OCI-LY3 (cell line): ENCODE measurements at regions not wholly inside any gene's neighbourhood (a gene's known extent, or its start where the extent isn't known, plus 50 kb on each side); places are given as distances from the start of the nearest gene placed in this dataset.

Experiments
- H2AFZ ChIP-seq: fragments of 200-600, 300-600 bp; shearing (Covaris generic); 2 replicates; pipeline ENCODE4 v1.6.0; 2014; ENCODE audit warnings: antibody characterized with exemption, low read depth, low read length
- H3K27ac ChIP-seq: fragments of 200-600, 300-600 bp; sonication (generic); 2 replicates; pipeline ENCODE4 v1.5.1; 2014; ENCODE audit warnings: mild to moderate bottlenecking, low read length, moderate library complexity, mixed read lengths
- H3K27me3 ChIP-seq: fragments of 200-600, 300-600 bp; sonication (generic); 2 replicates; pipeline ENCODE4 v1.6.1; 2014; ENCODE audit warnings: low read depth, low read length, mixed read lengths
- H3K36me3 ChIP-seq: fragments of 200-600, 300-600 bp; sonication (generic); replicated peaks from 2 replicates; pipeline ENCODE3; 2014; ENCODE audit warnings: low read depth, low read length, mixed read lengths
- H3K4me1 ChIP-seq: fragments of 300-600, 200-600 bp; sonication (generic); 2 replicates; pipeline ENCODE4 v1.6.1; 2014; ENCODE audit warnings: low read length, mixed read lengths
- H3K4me2 ChIP-seq: fragments of 200-600, 300-600 bp; sonication (generic); 2 replicates; pipeline ENCODE4 v1.6.1; 2014; ENCODE audit warnings: low read length, mixed read lengths
- H3K4me3 ChIP-seq: fragments of 300-600, 200-600 bp; sonication (generic); 2 replicates; pipeline ENCODE4 v1.5.1; 2014; ENCODE audit warnings: antibody characterized with exemption, mild to moderate bottlenecking, low read length, moderate library complexity
- H3K79me2 ChIP-seq: fragments of 300-600, 200-600 bp; shearing (Covaris generic); 2 replicates; pipeline ENCODE4 v1.6.1; 2014; ENCODE audit warnings: mild to moderate bottlenecking, low read length, mixed read lengths
- H3K9ac ChIP-seq: fragments of 300-600, 200-600 bp; shearing (Covaris generic); 2 replicates; pipeline ENCODE4 v1.6.0; 2014; ENCODE audit warnings: mild to moderate bottlenecking, low read length, moderate library complexity
- H3K9me3 ChIP-seq: fragments of 200-600, 300-600 bp; shearing (Covaris generic); 2 replicates; pipeline ENCODE4 v1.6.1; 2014; ENCODE audit warnings: low read length, mixed read lengths; ENCODE audit not compliant: insufficient read depth
- H4K20me1 ChIP-seq: fragments of 200-600, 300-600 bp; sonication (generic); 2 replicates; pipeline ENCODE4 v1.6.1; 2016; ENCODE audit warnings: low read length, mixed read lengths; ENCODE audit not compliant: insufficient read depth
- EZH2phosphoT487 ChIP-seq: fragments of 200-600 bp; shearing (Covaris generic); IDR thresholded peaks from 2 replicates; pipeline ENCODE4 v1.6.1; 2018; ENCODE audit warnings: antibody characterized with exemption, mixed run types, low read depth
- TF ChIP-seq, protein P1 (sequence below): fragments of 200-600, 300-600 bp; sonication (generic); IDR thresholded peaks from 2 replicates; pipeline ENCODE4 v1.5.1; 2014; ENCODE audit warnings: antibody characterized with exemption, low read length, low read depth

DNA sequence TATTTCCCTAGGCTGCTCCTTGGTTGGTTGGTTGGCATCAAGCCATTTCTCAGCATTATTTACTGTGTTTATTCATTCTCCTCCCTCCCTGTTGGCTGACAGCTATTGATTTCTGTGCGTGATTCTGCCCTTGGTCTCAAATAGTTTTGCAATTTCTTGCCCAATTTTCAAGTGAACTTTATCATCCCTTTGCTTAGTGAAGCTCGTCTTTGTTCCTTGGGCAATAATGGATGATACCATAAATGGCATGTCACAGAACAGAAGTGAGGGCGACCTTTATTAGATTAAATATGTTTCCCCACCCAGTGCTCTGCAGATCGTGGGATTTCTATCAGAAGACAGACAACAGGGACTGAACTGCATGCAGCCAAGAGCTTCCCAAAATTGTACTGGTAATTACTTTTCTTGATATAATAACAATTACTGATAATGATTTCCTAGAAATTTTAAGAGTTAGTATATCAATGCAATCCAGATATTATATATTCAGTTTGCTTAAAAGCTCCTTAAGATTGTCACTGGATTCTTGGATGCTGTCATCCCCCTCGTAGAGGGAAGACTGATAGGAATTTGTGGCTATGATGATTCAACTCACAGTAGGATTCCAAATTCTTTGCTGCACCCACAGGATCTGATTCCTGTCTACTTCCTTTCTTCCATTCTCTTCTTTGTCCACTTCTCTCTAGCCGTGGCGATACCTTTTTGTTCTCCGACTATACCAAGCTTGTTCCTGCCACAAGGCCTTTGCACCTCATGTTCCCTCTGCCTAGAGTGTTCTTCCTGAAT is 122.1 kb upstream of the KAZN start:
- no peaks in the 10 kb centered on the region for H3K79me2 ChIP-seq
- TF ChIP-seq, protein P1, sequence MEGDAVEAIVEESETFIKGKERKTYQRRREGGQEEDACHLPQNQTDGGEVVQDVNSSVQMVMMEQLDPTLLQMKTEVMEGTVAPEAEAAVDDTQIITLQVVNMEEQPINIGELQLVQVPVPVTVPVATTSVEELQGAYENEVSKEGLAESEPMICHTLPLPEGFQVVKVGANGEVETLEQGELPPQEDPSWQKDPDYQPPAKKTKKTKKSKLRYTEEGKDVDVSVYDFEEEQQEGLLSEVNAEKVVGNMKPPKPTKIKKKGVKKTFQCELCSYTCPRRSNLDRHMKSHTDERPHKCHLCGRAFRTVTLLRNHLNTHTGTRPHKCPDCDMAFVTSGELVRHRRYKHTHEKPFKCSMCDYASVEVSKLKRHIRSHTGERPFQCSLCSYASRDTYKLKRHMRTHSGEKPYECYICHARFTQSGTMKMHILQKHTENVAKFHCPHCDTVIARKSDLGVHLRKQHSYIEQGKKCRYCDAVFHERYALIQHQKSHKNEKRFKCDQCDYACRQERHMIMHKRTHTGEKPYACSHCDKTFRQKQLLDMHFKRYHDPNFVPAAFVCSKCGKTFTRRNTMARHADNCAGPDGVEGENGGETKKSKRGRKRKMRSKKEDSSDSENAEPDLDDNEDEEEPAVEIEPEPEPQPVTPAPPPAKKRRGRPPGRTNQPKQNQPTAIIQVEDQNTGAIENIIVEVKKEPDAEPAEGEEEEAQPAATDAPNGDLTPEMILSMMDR: no peak
- no peak for TF ChIP-seq EZH2phosphoT487
- no peak overlapping the region for H3K4me2 ChIP-seq
- H2AFZ ChIP-seq: no peak overlapping the region
- no peaks in the 10 kb centered on the region for H3K27me3 ChIP-seq
- no peak overlapping the region for H3K4me3 ChIP-seq
- H3K9me3 ChIP-seq: no peaks in the 10 kb centered on the region
- H3K36me3 ChIP-seq: no peaks in the 10 kb centered on the region
- no peak overlapping the region for H3K9ac ChIP-seq
- H3K27ac ChIP-seq: no peak overlapping the region
- no peaks in the 10 kb centered on the region for H4K20me1 ChIP-seq
- no peaks in the 10 kb centered on the region for H3K4me1 ChIP-seq

DNA sequence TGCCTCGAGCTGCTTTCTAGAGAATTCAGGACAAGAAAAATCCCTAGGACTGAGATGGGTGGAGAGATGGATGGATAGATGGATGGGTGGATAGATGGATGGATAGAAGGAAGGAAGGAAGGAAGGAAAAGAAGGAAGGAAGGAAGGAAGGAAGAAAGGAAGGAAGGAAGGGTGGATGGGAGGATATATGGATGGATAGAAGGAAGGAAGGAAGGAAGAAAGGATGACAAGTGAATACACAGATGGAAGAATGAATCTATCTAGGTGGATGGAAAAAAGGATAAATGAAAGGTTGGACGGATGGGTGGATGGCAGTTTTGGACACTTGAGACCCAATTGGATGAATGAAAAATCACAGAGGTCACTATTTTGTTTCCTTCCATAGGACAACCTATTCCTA is 120.4 kb upstream of the KAZN start:
- Histone ChIP-seq H3K79me2 (no peaks in the 10 kb centered on the region), H3K27me3 (no peaks in the 10 kb centered on the region), H3K4me3 (no peak overlapping the region), H3K4me2 (no peak overlapping the region), H2AFZ (no peak overlapping the region), H3K9ac (no peak overlapping the region), H3K36me3 (no peaks in the 10 kb centered on the region), H3K27ac (no peak overlapping the region), H3K9me3 (no peaks in the 10 kb centered on the region), H4K20me1 (no peaks in the 10 kb centered on the region), H3K4me1 (no peaks in the 10 kb centered on the region)
- TF ChIP-seq EZH2phosphoT487: no peak
- TF ChIP-seq, protein P1: no peak

DNA sequence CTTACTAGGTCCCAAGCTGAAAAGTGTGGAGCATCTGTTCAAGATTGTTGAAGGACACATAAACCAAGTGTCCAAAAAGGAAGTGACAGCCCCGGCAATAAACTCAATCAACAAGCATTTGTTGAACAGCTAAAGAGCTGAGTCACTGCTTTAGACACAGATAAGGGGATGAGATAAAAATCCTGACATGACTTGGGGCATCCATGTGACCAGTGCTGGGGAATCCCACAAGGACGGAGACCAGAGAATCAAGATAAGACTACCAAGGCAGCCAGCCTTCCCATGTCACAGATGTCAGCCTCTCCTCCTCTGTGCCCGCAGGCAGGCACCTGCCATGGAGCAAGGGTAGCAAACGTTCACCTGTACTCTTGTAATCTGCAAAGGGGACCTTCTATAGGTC is 118.6 kb upstream of the KAZN start:
- TF ChIP-seq, protein P1: no peak
- no peak for TF ChIP-seq EZH2phosphoT487
- Histone ChIP-seq H3K36me3 (no peaks in the 10 kb centered on the region), H3K4me1 (no peaks in the 10 kb centered on the region), H4K20me1 (no peaks in the 10 kb centered on the region), H2AFZ (no peak overlapping the region), H3K9me3 (no peaks in the 10 kb centered on the region), H3K4me3 (no peak overlapping the region), H3K4me2 (no peak overlapping the region), H3K27ac (no peak overlapping the region), H3K79me2 (no peaks in the 10 kb centered on the region), H3K27me3 (no peaks in the 10 kb centered on the region), H3K9ac (no peak overlapping the region)

DNA sequence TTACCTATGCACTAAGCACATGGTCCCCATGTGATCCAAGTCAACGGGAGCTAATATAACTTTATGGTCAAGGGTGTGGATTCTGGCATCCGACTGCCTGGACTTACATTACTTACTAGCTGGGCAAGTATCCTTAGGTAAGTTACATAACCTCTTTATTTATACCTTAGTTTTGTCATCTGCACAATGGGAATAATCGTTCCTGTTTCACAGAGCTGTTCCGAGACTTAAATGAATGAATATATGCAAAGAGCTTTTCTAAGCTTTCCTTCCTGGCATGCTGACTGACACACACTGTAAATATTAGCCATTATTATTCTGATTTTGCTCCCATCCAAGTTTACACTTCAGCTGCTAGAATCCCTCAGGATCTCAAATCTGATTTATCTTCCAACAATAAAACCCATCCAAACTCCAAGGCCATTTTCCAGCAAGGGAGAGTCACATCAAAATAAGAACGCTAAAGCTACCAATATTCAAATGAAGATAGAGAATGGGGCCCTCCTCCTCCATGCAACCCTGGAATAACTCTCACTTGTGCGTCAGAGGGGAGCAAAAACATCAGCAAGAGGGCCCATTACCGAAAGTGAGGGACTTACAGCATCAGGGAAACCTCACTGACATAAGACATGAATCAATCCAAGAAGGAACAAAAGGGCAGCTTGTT is 115.6 kb upstream of the KAZN start:
- Histone ChIP-seq H4K20me1 (no peaks in the 10 kb centered on the region), H3K9ac (no peak overlapping the region), H3K79me2 (no peaks in the 10 kb centered on the region), H2AFZ (no peak overlapping the region), H3K27ac (no peak overlapping the region), H3K27me3 (no peaks in the 10 kb centered on the region), H3K9me3 (no peaks in the 10 kb centered on the region), H3K36me3 (no peaks in the 10 kb centered on the region), H3K4me3 (no peak overlapping the region), H3K4me2 (no peak overlapping the region), H3K4me1 (no peaks in the 10 kb centered on the region)
- TF ChIP-seq, protein P1: no peak
- TF ChIP-seq EZH2phosphoT487: no peak
